ENCODE measurements at regions not wholly inside any gene's neighbourhood (a gene's known extent, or its start where the extent isn't known, plus 50 kb on each side); places are given as distances from the start of the nearest gene placed in this dataset.
"Not testable (repeated sequence)": the region's sequence is repeated elsewhere in the genome, so short reads cannot be mapped to it uniquely, and the experiment has no call there.

DNA sequence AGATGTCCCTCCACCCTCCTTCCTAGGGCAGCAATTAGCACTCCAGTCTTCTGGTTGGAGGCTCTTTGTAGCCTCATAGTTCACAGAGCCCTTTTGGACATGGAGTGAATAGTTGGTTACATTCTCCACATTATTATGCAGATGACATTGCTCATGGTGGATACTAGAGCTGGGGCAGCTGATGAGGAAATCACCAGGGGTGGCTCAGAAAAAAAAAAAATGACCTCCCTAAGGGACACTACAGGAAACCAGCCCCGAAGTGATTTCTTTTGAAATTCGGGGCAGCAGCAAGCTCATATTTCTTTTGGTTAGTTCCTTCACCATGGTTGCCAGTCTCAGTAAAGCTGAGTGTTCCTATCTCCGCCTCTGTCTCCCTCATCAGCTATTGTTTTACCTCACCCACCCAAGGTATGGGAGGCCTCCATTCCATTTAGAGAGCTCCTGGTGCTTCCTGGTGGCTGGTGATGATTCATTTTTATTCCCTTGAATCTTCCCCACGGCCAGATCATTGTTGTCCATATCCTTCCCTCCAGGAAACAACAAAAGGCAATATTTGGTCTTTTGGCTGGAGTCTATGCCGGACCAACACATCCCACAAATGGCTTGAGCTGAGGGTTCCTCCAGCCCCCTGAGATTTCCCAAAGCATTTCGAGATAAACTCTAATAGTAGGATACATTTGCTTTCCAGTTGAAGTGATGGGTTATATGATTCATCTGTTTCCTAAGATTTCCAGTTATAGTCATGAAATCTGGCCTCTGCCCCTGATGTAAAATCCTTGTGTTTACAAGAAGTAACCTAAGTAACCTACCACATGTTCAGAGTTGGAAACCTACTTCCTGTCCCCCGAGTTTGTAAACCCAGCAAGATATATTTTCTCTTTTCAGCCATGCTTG is 56.2 kb upstream of the NID2 start:
- Histone ChIP-seq H3K4me3 (ENCODE audit: insufficient read depth, low read depth, low read length) (no peak overlapping the region), H3K27ac (ENCODE audit: low read depth, low read length) (peak overlapping the region; percentile 62), H4K20me1 (ENCODE audit: insufficient read depth, low read length) (no peaks in the 10 kb centered on the region), H3K36me3 (ENCODE audit: insufficient read depth, low read length) (no peaks in the 10 kb centered on the region), H3K79me2 (ENCODE audit: insufficient read depth, low read length) (no peaks in the 10 kb centered on the region), H3K4me1 (ENCODE audit: insufficient read depth, low read length) (peaks cover 17% of the 10 kb centered on the region), H2AFZ (ENCODE audit: low read depth, low read length) (peak overlapping the region; percentile 65), H3K4me2 (ENCODE audit: low read length) (peak overlapping the region; percentile 57), H3K9ac (ENCODE audit: low read length) (peak overlapping the region; percentile 11), H3K27me3 (ENCODE audit: insufficient read depth, low read length) (no peaks in the 10 kb centered on the region), H3K9me3 (ENCODE audit: insufficient read depth, low read depth, low read length) (no peaks in the 10 kb centered on the region)
- no peak overlapping the region for H3K27ac Mint-ChIP-seq (ENCODE audit: unreplicated experiment)
- H3K9me3 Mint-ChIP-seq (ENCODE audit: unreplicated experiment): peaks cover 2% of the 10 kb centered on the region
- FAIRE-seq: no peak
- peaks cover 15% of the 10 kb centered on the region for H3K4me1 Mint-ChIP-seq (ENCODE audit: low read depth, unreplicated experiment)
- H3K27me3 Mint-ChIP-seq (ENCODE audit: low read depth, unreplicated experiment): no peaks in the 10 kb centered on the region
- peak; percentile 57 for DNase-seq (ENCODE audit: low read depth)
- no peak overlapping the region for H3K4me3 Mint-ChIP-seq (ENCODE audit: unreplicated experiment)
- H3K36me3 Mint-ChIP-seq (ENCODE audit: low read depth, unreplicated experiment): peaks cover 2% of the 10 kb centered on the region
- no peak for TF ChIP-seq EZH2 (IDR thresholded peaks at IDR 0.05; ENCODE audit: insufficient read depth, low read length)

DNA sequence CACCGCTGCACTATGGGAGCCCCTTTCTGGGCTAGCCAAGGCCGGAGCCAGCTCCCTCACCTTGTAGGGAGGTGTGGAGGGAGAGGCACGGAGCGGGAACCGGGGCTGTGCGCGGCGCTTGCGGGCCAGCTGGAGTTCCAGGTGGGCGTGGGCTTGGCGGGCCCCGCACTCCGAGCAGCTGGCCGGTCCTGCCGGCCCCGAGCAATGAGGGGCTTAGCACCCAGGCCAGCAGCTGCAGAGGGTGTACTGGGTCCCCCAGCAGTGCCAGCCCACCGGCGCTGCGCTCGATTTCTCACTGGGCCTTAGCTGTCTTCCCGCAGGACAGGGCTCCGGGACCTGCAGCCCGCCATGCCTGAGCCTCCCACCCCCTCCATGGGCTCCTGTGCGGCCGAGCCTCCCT is 53.3 kb upstream of the NID2 start:
- not testable (repeated sequence) for H3K36me3 ChIP-seq (ENCODE audit: insufficient read depth, low read length); H3K4me2 ChIP-seq (ENCODE audit: low read length); H4K20me1 ChIP-seq (ENCODE audit: insufficient read depth, low read length); H3K9me3 ChIP-seq (ENCODE audit: insufficient read depth, low read depth, low read length); H2AFZ ChIP-seq (ENCODE audit: low read depth, low read length); FAIRE-seq; H3K4me3 ChIP-seq (ENCODE audit: insufficient read depth, low read depth, low read length); H3K27me3 Mint-ChIP-seq (ENCODE audit: low read depth, unreplicated experiment); H3K27ac ChIP-seq (ENCODE audit: low read depth, low read length); H3K36me3 Mint-ChIP-seq (ENCODE audit: low read depth, unreplicated experiment); H3K27ac Mint-ChIP-seq (ENCODE audit: unreplicated experiment); H3K4me3 Mint-ChIP-seq (ENCODE audit: unreplicated experiment); H3K79me2 ChIP-seq (ENCODE audit: insufficient read depth, low read length); DNase-seq (ENCODE audit: low read depth); H3K9me3 Mint-ChIP-seq (ENCODE audit: unreplicated experiment); H3K27me3 ChIP-seq (ENCODE audit: insufficient read depth, low read length); H3K9ac ChIP-seq (ENCODE audit: low read length)
- peaks cover 17% of the 10 kb centered on the region for H3K4me1 ChIP-seq (ENCODE audit: insufficient read depth, low read length)
- peaks cover 26% of the 10 kb centered on the region for H3K4me1 Mint-ChIP-seq (ENCODE audit: low read depth, unreplicated experiment)

DNA sequence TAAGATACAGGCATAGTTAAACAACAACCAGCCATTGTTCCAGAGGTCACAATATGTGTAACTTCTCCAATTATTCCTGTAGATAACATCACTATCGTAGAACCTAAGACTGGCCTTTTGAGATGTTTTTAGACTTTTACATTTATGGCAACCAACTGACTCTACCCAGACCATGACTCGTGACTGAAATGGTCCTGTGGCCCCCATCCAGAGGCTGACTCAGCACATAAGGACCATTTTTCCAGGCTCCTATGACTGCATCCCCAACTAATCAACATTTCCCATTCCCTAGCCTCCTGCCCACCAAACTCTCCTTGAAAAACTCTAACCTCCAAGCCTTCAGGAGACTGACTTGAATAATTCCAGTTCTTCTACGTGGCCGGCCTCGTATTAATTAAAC is 52.6 kb upstream of the NID2 start:
- no peak overlapping the region for H3K4me3 ChIP-seq (ENCODE audit: insufficient read depth, low read depth, low read length)
- H3K27me3 Mint-ChIP-seq (ENCODE audit: low read depth, unreplicated experiment): no peaks in the 10 kb centered on the region
- H4K20me1 ChIP-seq (ENCODE audit: insufficient read depth, low read length): no peaks in the 10 kb centered on the region
- H2AFZ ChIP-seq (ENCODE audit: low read depth, low read length): no peak overlapping the region
- no peaks in the 10 kb centered on the region for H3K36me3 ChIP-seq (ENCODE audit: insufficient read depth, low read length)
- peaks cover 17% of the 10 kb centered on the region for H3K4me1 ChIP-seq (ENCODE audit: insufficient read depth, low read length)
- no peak overlapping the region for H3K9ac ChIP-seq (ENCODE audit: low read length)
- no peak for TF ChIP-seq EZH2 (IDR thresholded peaks at IDR 0.05; ENCODE audit: insufficient read depth, low read length)
- TF ChIP-seq, protein P1, sequence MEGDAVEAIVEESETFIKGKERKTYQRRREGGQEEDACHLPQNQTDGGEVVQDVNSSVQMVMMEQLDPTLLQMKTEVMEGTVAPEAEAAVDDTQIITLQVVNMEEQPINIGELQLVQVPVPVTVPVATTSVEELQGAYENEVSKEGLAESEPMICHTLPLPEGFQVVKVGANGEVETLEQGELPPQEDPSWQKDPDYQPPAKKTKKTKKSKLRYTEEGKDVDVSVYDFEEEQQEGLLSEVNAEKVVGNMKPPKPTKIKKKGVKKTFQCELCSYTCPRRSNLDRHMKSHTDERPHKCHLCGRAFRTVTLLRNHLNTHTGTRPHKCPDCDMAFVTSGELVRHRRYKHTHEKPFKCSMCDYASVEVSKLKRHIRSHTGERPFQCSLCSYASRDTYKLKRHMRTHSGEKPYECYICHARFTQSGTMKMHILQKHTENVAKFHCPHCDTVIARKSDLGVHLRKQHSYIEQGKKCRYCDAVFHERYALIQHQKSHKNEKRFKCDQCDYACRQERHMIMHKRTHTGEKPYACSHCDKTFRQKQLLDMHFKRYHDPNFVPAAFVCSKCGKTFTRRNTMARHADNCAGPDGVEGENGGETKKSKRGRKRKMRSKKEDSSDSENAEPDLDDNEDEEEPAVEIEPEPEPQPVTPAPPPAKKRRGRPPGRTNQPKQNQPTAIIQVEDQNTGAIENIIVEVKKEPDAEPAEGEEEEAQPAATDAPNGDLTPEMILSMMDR (IDR thresholded peaks at IDR 0.05; ENCODE audit: insufficient read depth, low read depth, low read length): no peak
- peaks cover 1% of the 10 kb centered on the region for H3K36me3 Mint-ChIP-seq (ENCODE audit: low read depth, unreplicated experiment)
- H3K4me1 Mint-ChIP-seq (ENCODE audit: low read depth, unreplicated experiment): peaks cover 26% of the 10 kb centered on the region
- no peak overlapping the region for H3K27ac Mint-ChIP-seq (ENCODE audit: unreplicated experiment)
- H3K9me3 Mint-ChIP-seq (ENCODE audit: unreplicated experiment): peaks cover 4% of the 10 kb centered on the region
- H3K9me3 ChIP-seq (ENCODE audit: insufficient read depth, low read depth, low read length): no peaks in the 10 kb centered on the region
- no peak for DNase-seq (ENCODE audit: low read depth)
- no peaks in the 10 kb centered on the region for H3K79me2 ChIP-seq (ENCODE audit: insufficient read depth, low read length)
- H3K4me3 Mint-ChIP-seq (ENCODE audit: unreplicated experiment): no peak overlapping the region
- H3K27ac ChIP-seq (ENCODE audit: low read depth, low read length): no peak overlapping the region
- no peaks in the 10 kb centered on the region for H3K27me3 ChIP-seq (ENCODE audit: insufficient read depth, low read length)
- H3K4me2 ChIP-seq (ENCODE audit: low read length): no peak overlapping the region
- FAIRE-seq: no peak
